WTC11 (cell line): ENCODE measurements at regions not wholly inside any gene's neighbourhood (a gene's known extent, or its start where the extent isn't known, plus 50 kb on each side); places are given as distances from the start of the nearest gene placed in this dataset.

Experiments used
- NFYB ChIP-seq: sonication (generic); formaldehyde crosslinking; conservative IDR thresholded peaks from 2 replicates; pipeline ENCODE4 v1.8.0; 2022; ENCODE audit warnings: low read depth, missing genetic modification reagents
- ZNF317 ChIP-seq: sonication (generic); formaldehyde crosslinking; IDR thresholded peaks from 2 replicates; pipeline ENCODE4 v1.8.1; 2023; ENCODE audit warnings: low read depth, mild to moderate bottlenecking, moderate library complexity, missing genetic modification reagents, borderline replicate concordance
- TF ChIP-seq, protein P1 (sequence below): fragments of 200-600 bp; IDR thresholded peaks from 2 replicates; pipeline ENCODE4 v1.8.0; 2022; ENCODE audit warnings: antibody characterized with exemption
- TF ChIP-seq, protein P2 (sequence below): sonication (generic); formaldehyde crosslinking; IDR thresholded peaks from 2 replicates; pipeline ENCODE4 v1.8.0; 2022; ENCODE audit warnings: mild to moderate bottlenecking, missing genetic modification reagents

- TF ChIP-seq, protein P1, sequence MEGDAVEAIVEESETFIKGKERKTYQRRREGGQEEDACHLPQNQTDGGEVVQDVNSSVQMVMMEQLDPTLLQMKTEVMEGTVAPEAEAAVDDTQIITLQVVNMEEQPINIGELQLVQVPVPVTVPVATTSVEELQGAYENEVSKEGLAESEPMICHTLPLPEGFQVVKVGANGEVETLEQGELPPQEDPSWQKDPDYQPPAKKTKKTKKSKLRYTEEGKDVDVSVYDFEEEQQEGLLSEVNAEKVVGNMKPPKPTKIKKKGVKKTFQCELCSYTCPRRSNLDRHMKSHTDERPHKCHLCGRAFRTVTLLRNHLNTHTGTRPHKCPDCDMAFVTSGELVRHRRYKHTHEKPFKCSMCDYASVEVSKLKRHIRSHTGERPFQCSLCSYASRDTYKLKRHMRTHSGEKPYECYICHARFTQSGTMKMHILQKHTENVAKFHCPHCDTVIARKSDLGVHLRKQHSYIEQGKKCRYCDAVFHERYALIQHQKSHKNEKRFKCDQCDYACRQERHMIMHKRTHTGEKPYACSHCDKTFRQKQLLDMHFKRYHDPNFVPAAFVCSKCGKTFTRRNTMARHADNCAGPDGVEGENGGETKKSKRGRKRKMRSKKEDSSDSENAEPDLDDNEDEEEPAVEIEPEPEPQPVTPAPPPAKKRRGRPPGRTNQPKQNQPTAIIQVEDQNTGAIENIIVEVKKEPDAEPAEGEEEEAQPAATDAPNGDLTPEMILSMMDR, result no peak
- TF ChIP-seq, protein P2, sequence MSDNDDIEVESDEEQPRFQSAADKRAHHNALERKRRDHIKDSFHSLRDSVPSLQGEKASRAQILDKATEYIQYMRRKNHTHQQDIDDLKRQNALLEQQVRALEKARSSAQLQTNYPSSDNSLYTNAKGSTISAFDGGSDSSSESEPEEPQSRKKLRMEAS (CRISPR knock-in tag), result no peak
- TF ChIP-seq NFYB (CRISPR knock-in tag) (no peak), ZNF317 (CRISPR knock-in tag) (no peak)
These were observed 91.0 kb upstream of the FOXA2 start for GRCh38 chr20:22675341-22675740.
